CD4-positive, alpha-beta T cell treated with Interleukin-15 for 4 hours (primary cell): ENCODE measurements at regions not wholly inside any gene's neighbourhood (a gene's known extent, or its start where the extent isn't known, plus 50 kb on each side); places are given as distances from the start of the nearest gene placed in this dataset.

Experiments used
- DNase-seq: peaks from one replicate; pipeline ENCODE4 v3.0.0-alpha.2; 2020; ENCODE audit warnings: low spot score

GRCh38 chr2:7289697-7290096 is 372.5 kb downstream of the RNF144A start:
- no peak for DNase-seq

- DNase-seq = no peak
These were observed 375.0 kb downstream of the RNF144A start for GRCh38 chr2:7292154-7292691.

- DNase-seq = no peak
These were observed 392.4 kb downstream of the RNF144A start for GRCh38 chr2:7309582-7309981.

GRCh38 chr2:7324706-7325105 is 407.5 kb downstream of the RNF144A start:
- no peak for DNase-seq

GRCh38 chr2:7325186-7325585 is 408.0 kb downstream of the RNF144A start:
- no peak for DNase-seq

GRCh38 chr2:7329465-7329864 is 412.3 kb downstream of the RNF144A start:
- DNase-seq = no peak

- no peak for DNase-seq
These were observed 416.1 kb downstream of the RNF144A start for GRCh38 chr2:7333189-7333765.

- DNase-seq = no peak
These were observed 416.8 kb downstream of the RNF144A start for GRCh38 chr2:7333960-7334493.

GRCh38 chr2:7338961-7339360 is 421.7 kb downstream of the RNF144A start:
- DNase-seq = no peak

GRCh38 chr2:7346336-7346735 is 429.1 kb downstream of the RNF144A start:
- no peak for DNase-seq

- no peak for DNase-seq
These were observed 431.5 kb downstream of the RNF144A start for GRCh38 chr2:7348761-7349160.

- DNase-seq = no peak
These were observed 435.0 kb downstream of the RNF144A start for GRCh38 chr2:7352191-7352590.

- DNase-seq = no peak
These were observed 436.4 kb downstream of the RNF144A start for GRCh38 chr2:7353571-7353970.

- DNase-seq = no peak
These were observed 438.6 kb downstream of the RNF144A start for GRCh38 chr2:7355781-7356180.

- DNase-seq = no peak
These were observed 439.8 kb downstream of the RNF144A start for GRCh38 chr2:7356909-7357584.

GRCh38 chr2:7357993-7358392 is 440.8 kb downstream of the RNF144A start:
- no peak for DNase-seq

GRCh38 chr2:7358865-7359447 is 441.7 kb downstream of the RNF144A start:
- no peak for DNase-seq

GRCh38 chr2:7363906-7364305 is 446.7 kb downstream of the RNF144A start:
- DNase-seq = no peak

- DNase-seq = no peak
These were observed 451.0 kb downstream of the RNF144A start for GRCh38 chr2:7368211-7368610.

GRCh38 chr2:7373156-7373555 is 455.9 kb downstream of the RNF144A start:
- no peak for DNase-seq

- DNase-seq = no peak
These were observed 458.7 kb downstream of the RNF144A start for GRCh38 chr2:7375901-7376300.

GRCh38 chr2:7377916-7378569 is 460.8 kb downstream of the RNF144A start:
- DNase-seq = no peak

- DNase-seq = no peak
These were observed 461.4 kb downstream of the RNF144A start for GRCh38 chr2:7378591-7378990.
